Naive thymus-derived CD4-positive, alpha-beta T cell (primary cell): ENCODE measurements at regions not wholly inside any gene's neighbourhood (a gene's known extent, or its start where the extent isn't known, plus 50 kb on each side); places are given as distances from the start of the nearest gene placed in this dataset.

ENCODE experiments used
- ATAC-seq: fragments of 150-1000 bp; cut with Tn5 transposase; 2 replicates; pipeline ENCODE4 v1.10.0; 2021; ENCODE audit warnings: mild to moderate bottlenecking, moderate library complexity
- CTCF ChIA-PET: fragments of 350-600 bp; sonication (Branson Sonifier 250); formaldehyde crosslinking; loops from one replicate; lab custom pipeline; 2021; ENCODE audit warnings: antibody characterized with exemption; lab: Charles Lee
- POLR2A ChIA-PET: fragments of 350-600 bp; sonication (Branson Sonifier 250); formaldehyde crosslinking; loops from one replicate; lab custom pipeline; 2021; ENCODE audit warnings: antibody characterized with exemption, inconsistent platforms; lab: Charles Lee
- DNase-seq, 9 donors: peaks; one replicate each; pipeline versions ENCODE4 v3.0.0 to v3.0.0-alpha.2; 2020 to 2022; ENCODE audit warnings: mixed read lengths in 1 of 9
- H3K27ac ChIP-seq: one replicate; pipeline ENCODE4 v1.7.0; 2013; ENCODE audit warnings: mild to moderate bottlenecking, low read depth, low read length, moderate library complexity
- H3K27me3 ChIP-seq, 2 donors: one replicate each; pipeline ENCODE4 v1.7.0; 2013; ENCODE audit warnings: low read length in 2 of 2, mild to moderate bottlenecking in 2 of 2, moderate library complexity in 2 of 2; ENCODE audit not compliant: control insufficient read depth in 2 of 2, insufficient read depth in 2 of 2
- H3K36me3 ChIP-seq, 3 experiments: 1 replicate in 2 of 3; 2 replicates in 1 of 3; pipeline ENCODE4 v1.7.0; 2013; ENCODE audit warnings: low read length in 3 of 3, mild to moderate bottlenecking in 3 of 3, moderate library complexity in 1 of 3; ENCODE audit not compliant: insufficient read depth in 3 of 3, control insufficient read depth in 2 of 3
- H3K4me1 ChIP-seq, 2 donors: one replicate each; pipeline ENCODE4 v1.7.0; 2013; ENCODE audit warnings: low read length in 2 of 2, mild to moderate bottlenecking in 2 of 2, moderate library complexity in 1 of 2; ENCODE audit not compliant: control insufficient read depth in 2 of 2, insufficient read depth in 2 of 2
- H3K4me3 ChIP-seq: 2 replicates; pipeline ENCODE4 v1.7.0; 2013; ENCODE audit warnings: mild to moderate bottlenecking, low read length
- H3K9me3 ChIP-seq, 3 experiments: 1 replicate in 2 of 3; 2 replicates in 1 of 3; pipeline ENCODE4 v1.7.0; 2013; ENCODE audit warnings: low read length in 3 of 3; ENCODE audit not compliant: control insufficient read depth in 2 of 3
- H3K27ac Mint-ChIP-seq, 9 donors: one replicate each; pipeline ENCODE4 v1.8.0; 2020 to 2022; ENCODE audit warnings: mixed read lengths in 9 of 9, mild to moderate bottlenecking in 8 of 9, moderate library complexity in 5 of 9, inconsistent platforms in 2 of 9
- H3K27me3 Mint-ChIP-seq, 5 donors: one replicate each; pipeline ENCODE4 v1.8.0; 2021 to 2022; ENCODE audit warnings: mixed read lengths in 5 of 5, mild to moderate bottlenecking in 1 of 5
- H3K36me3 Mint-ChIP-seq, 5 donors: one replicate each; pipeline ENCODE4 v1.8.0; 2020 to 2022; ENCODE audit warnings: mixed read lengths in 5 of 5, mild to moderate bottlenecking in 3 of 5, inconsistent platforms in 1 of 5
- H3K4me1 Mint-ChIP-seq, 7 donors: one replicate each; pipeline ENCODE4 v1.8.0; 2020 to 2022; ENCODE audit warnings: mixed read lengths in 7 of 7, mild to moderate bottlenecking in 3 of 7, inconsistent platforms in 1 of 7
- H3K4me3 Mint-ChIP-seq, 10 donors: one replicate each; pipeline ENCODE4 v1.8.0; 2020 to 2022; ENCODE audit warnings: mild to moderate bottlenecking in 10 of 10, mixed read lengths in 10 of 10, moderate library complexity in 6 of 10, inconsistent platforms in 2 of 10
- H3K9me3 Mint-ChIP-seq, 11 donors: one replicate each; pipeline ENCODE4 v1.8.0; 2020 to 2022; ENCODE audit warnings: mixed read lengths in 11 of 11, mild to moderate bottlenecking in 4 of 11, inconsistent platforms in 1 of 11, moderate library complexity in 1 of 11
- intact Hi-C, 2 donors: fragments of 100-400 bp; cut with micrococcal nuclease; formaldehyde crosslinking; loops; one replicate each; pipeline ENCODE4 v1.15.1; 2023

DNA sequence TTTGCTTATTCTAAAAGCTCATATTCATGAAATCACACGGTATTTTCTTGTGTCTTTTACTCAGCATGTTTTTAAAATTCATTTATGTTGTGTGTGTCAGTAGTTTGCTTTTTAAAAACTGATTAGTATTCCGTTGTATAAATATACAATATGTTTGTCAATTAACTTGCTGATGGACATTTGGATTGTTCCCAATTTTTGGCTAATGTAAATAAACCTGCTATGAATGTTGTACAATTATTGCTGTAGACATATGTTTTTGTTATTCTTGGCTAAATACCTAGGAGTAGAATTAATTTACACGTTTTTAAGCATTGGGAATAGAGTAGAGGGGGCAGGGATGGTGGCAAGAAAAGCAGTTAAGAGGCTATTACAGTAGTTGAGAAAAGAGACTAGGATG is 199.5 kb upstream of the CCL2 start:
- intact Hi-C loops = no loop called here
- H3K4me3 Mint-ChIP-seq = no peak overlapping the region
- peaks cover 0 to 23% (median 5%) of the 10 kb centered on the region in 11 donors for H3K9me3 Mint-ChIP-seq
- H3K4me1 Mint-ChIP-seq = peaks cover 0 to 2% (median 0%) of the 10 kb centered on the region in 7 donors
- Histone ChIP-seq H3K4me1 (no peaks in the 10 kb centered on the region), H3K4me3 (no peak overlapping the region), H3K27me3 (no peaks in the 10 kb centered on the region), H3K27ac (no peak overlapping the region), H3K36me3 (no peaks in the 10 kb centered on the region), H3K9me3 (no peaks in the 10 kb centered on the region)
- no peak overlapping the region for H3K27ac Mint-ChIP-seq
- H3K36me3 Mint-ChIP-seq = no peaks in the 10 kb centered on the region
- ATAC-seq (no peak), DNase-seq (no peak)
- ChIA-PET POLR2A (no interaction called here), CTCF (no interaction called here)
- peaks cover 0 to 51% (median 25%) of the 10 kb centered on the region in 5 donors for H3K27me3 Mint-ChIP-seq

- CTCF ChIA-PET = interaction anchor here (0.5 kb wide), 1 partner anchor 9 kb away, joined by 4 read pairs; no protein-coding TSS in a partner anchor
These were observed 195.5 kb upstream of the CCL2 start for GRCh38 chr17:34059423-34060220.

GRCh38 chr17:34066528-34066927 is 188.6 kb upstream of the CCL2 start:
- no peaks in the 10 kb centered on the region for H3K4me1 ChIP-seq
- H3K9me3 ChIP-seq = no peaks in the 10 kb centered on the region
- Mint-ChIP-seq H3K4me1 (no peaks in the 10 kb centered on the region), H3K9me3 (peaks cover 0 to 21% (median 3%) of the 10 kb centered on the region in 11 donors), H3K27ac (no peak overlapping the region), H3K4me3 (no peak overlapping the region), H3K36me3 (no peaks in the 10 kb centered on the region), H3K27me3 (peaks cover 0 to 17% (median 5%) of the 10 kb centered on the region in 5 donors)
- ATAC-seq = no peak
- no peak for DNase-seq
- ChIA-PET CTCF (no interaction called here), POLR2A (no interaction called here)
- no peaks in the 10 kb centered on the region for H3K27me3 ChIP-seq
- H3K36me3 ChIP-seq = no peaks in the 10 kb centered on the region
- no peak overlapping the region for H3K4me3 ChIP-seq
- intact Hi-C loops = no loop called here
- H3K27ac ChIP-seq = no peak overlapping the region

More at GRCh38 chr17:34059423-34060220, 195.5 kb upstream of the CCL2 start:
- POLR2A ChIA-PET = no interaction called here
- H3K9me3 Mint-ChIP-seq = peaks cover 0 to 32% (median 8%) of the 10 kb centered on the region in 11 donors
- no peaks in the 10 kb centered on the region for H3K4me1 ChIP-seq
- intact Hi-C loops = no loop called here
- no peak for ATAC-seq
- H3K9me3 ChIP-seq = no peaks in the 10 kb centered on the region
- no peak for DNase-seq
- H3K27ac ChIP-seq = no peak overlapping the region
- no peak overlapping the region for H3K4me3 Mint-ChIP-seq
- peaks cover 4 to 40% (median 16%) of the 10 kb centered on the region in 5 donors for H3K27me3 Mint-ChIP-seq
- H3K36me3 Mint-ChIP-seq = no peaks in the 10 kb centered on the region
- H3K4me3 ChIP-seq = no peak overlapping the region
- H3K27me3 ChIP-seq = no peaks in the 10 kb centered on the region
- no peaks in the 10 kb centered on the region for H3K36me3 ChIP-seq
- H3K27ac Mint-ChIP-seq = no peak overlapping the region
- no peaks in the 10 kb centered on the region for H3K4me1 Mint-ChIP-seq

GRCh38 chr17:34067011-34067410 is 188.1 kb upstream of the CCL2 start:
- Mint-ChIP-seq H3K27me3 (peaks cover 0 to 15% (median 5%) of the 10 kb centered on the region in 5 donors), H3K36me3 (no peaks in the 10 kb centered on the region), H3K9me3 (peaks cover 0 to 25% (median 4%) of the 10 kb centered on the region in 11 donors), H3K27ac (no peak overlapping the region), H3K4me1 (no peaks in the 10 kb centered on the region), H3K4me3 (no peak overlapping the region)
- CTCF ChIA-PET = no interaction called here
- H3K9me3 ChIP-seq = no peaks in the 10 kb centered on the region
- ATAC-seq (no peak), DNase-seq (no peak)
- H3K4me3 ChIP-seq = no peak overlapping the region
- no peaks in the 10 kb centered on the region for H3K4me1 ChIP-seq
- H3K36me3 ChIP-seq = no peaks in the 10 kb centered on the region
- intact Hi-C loops = no loop called here
- no peak overlapping the region for H3K27ac ChIP-seq
- H3K27me3 ChIP-seq = no peaks in the 10 kb centered on the region
- POLR2A ChIA-PET = no interaction called here

DNA sequence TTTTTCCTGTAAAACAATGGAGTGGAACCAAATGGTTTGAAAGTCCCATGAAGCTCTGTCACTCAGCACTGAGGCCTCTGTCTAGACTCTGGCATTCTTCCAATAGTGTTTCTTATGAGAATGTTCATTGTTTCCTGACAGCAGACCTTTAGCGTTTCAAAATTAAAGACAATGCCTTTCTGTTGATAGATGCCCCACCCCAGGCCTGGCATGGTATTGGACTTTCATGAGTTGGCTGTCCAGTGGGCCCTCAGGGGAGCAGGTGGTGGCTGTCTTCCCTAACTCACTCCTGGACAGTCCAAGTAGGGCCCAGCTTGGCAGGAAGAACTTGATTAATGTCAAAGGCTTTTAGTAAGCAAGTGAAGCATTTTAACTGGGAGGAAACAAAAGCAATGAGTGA is 186.5 kb upstream of the CCL2 start:
- CTCF ChIA-PET = no interaction called here
- H3K4me3 ChIP-seq = no peak overlapping the region

GRCh38 chr17:34070712-34071111 is 184.4 kb upstream of the CCL2 start:
- no peak for DNase-seq

More for the DNA sequence above, 186.5 kb upstream of the CCL2 start:
- Mint-ChIP-seq H3K27me3 (peaks cover 0 to 10% (median 5%) of the 10 kb centered on the region in 5 donors), H3K4me3 (no peak overlapping the region), H3K27ac (no peak overlapping the region), H3K36me3 (no peaks in the 10 kb centered on the region), H3K9me3 (peaks cover 0 to 20% (median 3%) of the 10 kb centered on the region in 11 donors), H3K4me1 (no peaks in the 10 kb centered on the region)
- intact Hi-C loops = no loop called here
- H3K4me1 ChIP-seq = no peaks in the 10 kb centered on the region
- no peaks in the 10 kb centered on the region for H3K9me3 ChIP-seq
- H3K36me3 ChIP-seq = no peaks in the 10 kb centered on the region
- DNase-seq (no peak), ATAC-seq (no peak)
- no peaks in the 10 kb centered on the region for H3K27me3 ChIP-seq
- POLR2A ChIA-PET = no interaction called here
- no peak overlapping the region for H3K27ac ChIP-seq

More at GRCh38 chr17:34070712-34071111, 184.4 kb upstream of the CCL2 start:
- no peak overlapping the region for H3K27ac Mint-ChIP-seq
- H3K4me1 Mint-ChIP-seq = no peaks in the 10 kb centered on the region
- no peak for ATAC-seq
- Histone ChIP-seq H3K27me3 (no peaks in the 10 kb centered on the region), H3K36me3 (no peaks in the 10 kb centered on the region), H3K9me3 (no peaks in the 10 kb centered on the region), H3K4me3 (no peak overlapping the region), H3K4me1 (no peaks in the 10 kb centered on the region), H3K27ac (no peak overlapping the region)
- ChIA-PET CTCF (no interaction called here), POLR2A (no interaction called here)
- no peaks in the 10 kb centered on the region for H3K36me3 Mint-ChIP-seq
- H3K27me3 Mint-ChIP-seq = peaks cover 0 to 6% (median 5%) of the 10 kb centered on the region in 5 donors
- intact Hi-C loops = no loop called here
- peaks cover 0 to 16% (median 0%) of the 10 kb centered on the region in 11 donors for H3K9me3 Mint-ChIP-seq
- no peak overlapping the region for H3K4me3 Mint-ChIP-seq
